GM18511 (cell line): ENCODE measurements at regions not wholly inside any gene's neighbourhood (a gene's known extent, or its start where the extent isn't known, plus 50 kb on each side); places are given as distances from the start of the nearest gene placed in this dataset.

Experiments used
- ATAC-seq: cut with Tn5 transposase; IDR thresholded peaks from one replicate; pipeline ENCODE4 v1.9.1; 2021; ENCODE audit warnings: mild to moderate bottlenecking, moderate library complexity; ENCODE audit not compliant: unreplicated experiment

DNA sequence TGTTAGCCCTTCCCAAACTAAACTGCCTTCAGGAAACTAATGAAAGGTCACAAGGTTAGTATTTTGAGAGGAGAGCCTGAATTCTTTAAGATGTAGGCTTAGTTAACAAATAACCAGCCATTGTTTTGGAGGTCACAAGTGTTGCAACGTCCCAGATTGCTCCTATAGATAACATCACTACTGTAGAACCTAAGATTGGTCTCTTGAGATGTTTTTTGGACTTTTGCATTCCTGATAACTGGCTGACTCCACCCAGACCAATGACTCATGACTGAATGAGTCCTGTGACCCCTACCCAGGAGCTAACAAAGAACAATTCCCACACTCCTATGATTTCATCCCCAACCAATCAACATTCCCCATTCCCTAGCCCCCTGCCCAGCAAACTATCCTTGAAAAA lies 178.8 kb downstream of the SCP2D1 start:
- ATAC-seq = no peak

DNA sequence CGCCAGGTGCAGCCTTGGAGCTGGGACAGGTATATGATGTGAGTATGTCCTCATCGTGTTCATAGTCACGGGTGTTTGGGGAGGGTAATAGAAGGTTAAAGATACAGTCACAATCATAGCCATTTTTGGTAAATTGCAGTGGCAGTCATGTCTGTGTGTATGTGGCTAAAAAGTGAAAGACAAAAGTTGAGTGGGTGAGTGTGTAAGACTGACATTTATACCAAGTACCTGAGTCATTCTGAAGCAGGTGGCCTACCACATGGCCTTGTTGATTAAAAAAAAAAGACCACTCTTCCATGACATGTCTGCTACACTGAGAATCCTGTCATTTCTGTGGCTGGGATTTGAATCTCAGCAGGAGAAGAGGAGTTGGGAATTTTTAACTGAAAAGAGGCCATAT lies 181.9 kb downstream of the SCP2D1 start:
- ATAC-seq = no peak

DNA sequence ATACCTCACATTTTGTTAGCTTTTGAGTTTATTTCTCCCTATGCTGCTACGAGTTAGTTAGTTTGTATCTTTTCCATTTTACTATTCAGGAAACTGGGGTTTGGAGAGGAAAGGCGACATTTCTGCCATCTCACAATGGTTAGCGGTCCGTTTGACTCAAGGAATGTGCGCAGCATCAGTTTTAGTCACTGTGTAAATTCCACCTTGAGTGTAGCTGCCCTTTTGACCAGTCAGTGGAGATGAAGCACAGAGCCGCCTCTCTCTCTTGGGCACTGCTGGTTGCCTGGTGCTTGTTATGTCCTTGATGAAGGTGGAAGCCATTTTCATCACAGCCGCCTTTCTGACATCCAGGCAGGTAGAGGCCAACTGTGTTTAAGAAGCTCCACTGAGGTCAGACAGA lies 185.5 kb downstream of the SCP2D1 start:
- ATAC-seq = no peak

DNA sequence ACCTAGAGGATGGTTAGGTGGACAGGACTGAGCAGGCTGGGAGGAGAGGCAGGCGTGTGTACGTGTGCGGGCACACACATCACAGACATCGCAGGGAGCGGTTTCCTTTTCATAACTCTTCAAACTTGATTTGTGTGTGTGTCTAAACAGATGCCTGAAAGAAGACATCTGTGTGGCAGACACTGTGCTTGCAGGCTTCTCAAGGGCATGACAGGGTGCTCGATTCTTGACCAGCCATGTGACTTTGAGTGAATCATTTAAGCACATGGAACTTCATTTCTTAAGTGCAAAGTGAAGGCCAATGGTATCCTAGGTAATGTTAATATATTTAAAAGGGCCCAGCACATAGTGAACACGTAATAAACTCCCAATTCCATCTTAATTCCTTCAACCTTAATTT lies 186.5 kb downstream of the SCP2D1 start:
- ATAC-seq = no peak

DNA sequence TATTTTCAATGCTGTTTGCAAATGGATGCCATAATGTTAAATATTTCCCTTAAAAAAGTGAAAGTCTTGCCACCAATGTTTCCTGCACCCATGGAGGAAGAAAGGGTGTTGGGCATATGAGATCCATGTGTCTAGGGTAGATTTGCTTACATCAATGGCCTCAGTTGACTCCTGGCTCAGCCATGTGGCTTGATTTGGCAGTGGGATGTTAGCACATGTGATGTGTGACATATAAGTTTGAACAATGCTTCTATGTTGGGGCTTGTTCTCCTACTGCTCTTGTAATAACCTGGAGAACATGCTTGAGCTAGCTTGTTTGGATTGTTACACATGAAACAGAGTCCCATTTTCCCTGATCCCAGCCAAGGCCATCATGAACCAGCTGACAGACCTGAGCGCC lies 187.6 kb downstream of the SCP2D1 start:
- ATAC-seq = no peak

DNA sequence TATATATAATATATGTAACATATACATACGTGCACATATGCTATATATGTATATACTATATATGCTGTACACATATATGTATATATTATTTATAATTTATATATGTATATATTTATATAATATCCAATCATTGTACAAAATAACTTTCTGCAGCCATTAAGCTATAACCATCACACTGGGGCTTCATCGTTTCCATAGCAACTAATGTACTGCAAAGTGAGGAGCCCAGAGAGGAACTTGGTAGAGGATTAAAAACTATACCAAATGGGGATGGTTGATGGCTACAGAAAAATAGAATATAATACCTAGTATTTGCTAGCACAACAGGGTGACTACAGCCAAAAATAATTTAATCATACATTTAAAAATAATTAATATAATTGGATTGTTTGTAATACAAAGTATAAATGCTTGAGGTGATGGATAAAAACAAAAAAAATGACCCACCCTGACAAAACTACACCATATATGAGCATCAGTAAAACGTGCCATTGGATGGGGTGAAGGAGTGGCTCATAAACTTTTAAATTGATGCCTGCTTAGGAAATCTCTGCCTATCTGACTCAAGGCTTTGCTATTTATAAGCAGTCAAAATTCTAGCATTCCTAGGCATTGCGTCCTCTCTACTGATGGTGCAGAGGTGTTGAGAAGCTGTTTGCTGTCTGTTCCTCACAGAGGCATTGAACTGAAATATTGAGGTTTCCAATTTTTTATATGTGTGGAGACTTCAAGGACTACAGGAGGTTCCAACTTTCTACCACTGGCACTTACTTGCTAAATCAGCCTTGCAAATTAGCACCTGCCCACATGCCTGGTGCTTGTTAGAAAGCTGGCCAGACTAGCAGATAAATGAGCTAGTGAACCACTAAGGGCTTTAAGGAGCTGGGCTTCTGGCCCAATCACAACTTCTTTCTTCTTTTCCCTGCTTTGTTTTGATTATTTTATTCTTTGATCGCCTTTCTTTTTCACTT lies 190.1 kb downstream of the SCP2D1 start:
- ATAC-seq = no peak

DNA sequence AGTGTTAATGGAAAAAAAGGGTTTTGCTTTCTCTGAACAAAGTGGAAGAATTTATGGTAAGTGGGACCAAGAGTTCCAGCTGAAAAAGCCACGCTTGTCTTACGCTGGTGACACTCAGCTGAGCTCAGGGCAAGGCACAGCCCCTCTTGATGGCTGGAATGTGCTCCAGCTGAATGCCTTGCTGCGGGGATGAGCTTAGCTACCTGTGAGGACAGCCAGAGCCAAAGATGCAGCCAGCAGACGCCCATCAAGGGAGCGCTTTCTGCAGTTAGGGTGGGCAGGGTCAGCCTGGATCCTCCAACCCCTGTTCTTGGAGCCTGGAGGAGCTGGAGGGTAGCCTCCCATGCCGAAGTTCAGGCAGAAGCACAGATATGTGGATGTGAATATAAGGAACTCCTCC lies 191.4 kb downstream of the SCP2D1 start:
- no peak for ATAC-seq

DNA sequence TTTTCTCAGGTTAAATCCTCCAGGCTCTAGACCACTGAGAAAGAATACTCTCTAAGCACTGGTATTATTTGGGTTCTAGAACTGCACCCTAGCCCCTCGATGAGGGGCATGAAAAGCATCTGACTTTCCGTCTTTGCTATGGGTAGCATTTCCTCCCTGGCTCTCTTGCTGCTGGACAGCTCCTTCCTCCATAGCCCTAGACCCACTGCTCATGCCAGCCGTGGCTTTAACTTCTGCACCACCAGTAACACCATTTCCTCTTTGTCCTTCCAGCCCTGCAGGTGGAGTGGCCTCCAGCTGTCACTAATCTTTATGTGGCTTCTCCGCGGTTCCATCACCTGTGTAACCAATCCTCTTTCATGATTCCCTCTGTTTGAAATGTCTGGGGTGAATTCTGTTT lies 194.9 kb downstream of the SCP2D1 start:
- no peak for ATAC-seq

DNA sequence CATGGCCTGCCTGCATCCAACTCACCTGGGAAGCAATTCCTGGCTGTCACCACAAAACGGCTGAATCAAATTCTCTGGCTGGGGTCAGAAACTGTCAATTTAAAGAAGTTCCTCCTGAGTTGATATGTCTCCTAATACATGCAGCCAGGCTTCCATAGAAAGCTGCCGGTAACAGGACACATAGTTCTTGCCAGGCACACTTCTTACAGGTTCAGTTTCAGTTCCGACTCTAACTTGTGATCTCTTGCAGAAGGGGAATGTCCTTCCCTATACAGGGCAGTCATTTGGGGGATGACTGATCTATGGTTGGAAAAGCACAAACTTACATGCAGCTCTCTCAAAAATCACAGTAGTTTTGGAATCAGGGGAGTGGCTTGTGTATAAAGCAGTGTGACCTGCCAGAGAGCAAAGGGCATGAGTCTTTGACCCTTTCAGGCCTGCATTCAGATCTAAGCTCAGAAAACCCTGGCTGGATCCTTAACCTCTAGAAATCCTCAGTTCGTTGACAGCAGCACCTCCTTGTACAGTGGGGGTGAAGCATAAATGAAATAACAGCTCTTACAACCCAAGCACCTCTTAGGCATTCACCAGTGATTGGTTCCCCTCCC lies 195.6 kb downstream of the SCP2D1 start:
- ATAC-seq = no peak

DNA sequence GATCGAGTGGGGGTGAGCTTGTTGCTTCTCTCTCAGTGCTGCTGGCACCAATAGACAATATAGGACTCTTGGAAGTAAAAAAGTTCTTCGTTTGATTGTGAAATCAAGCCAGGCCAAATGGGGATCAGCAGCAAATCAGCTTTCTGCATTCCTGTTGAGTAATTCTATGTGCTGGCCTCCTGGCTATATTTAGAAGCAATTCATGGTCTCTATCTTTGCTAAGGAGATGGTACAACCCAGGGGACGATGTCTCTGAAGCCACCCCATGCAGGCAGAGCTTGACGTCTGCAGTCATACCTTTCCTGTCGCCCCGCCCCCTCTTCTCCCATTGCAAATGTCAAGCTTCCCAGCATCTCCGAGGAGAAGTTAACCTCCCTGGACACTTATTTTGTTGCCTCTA lies 199.1 kb downstream of the SCP2D1 start:
- no peak for ATAC-seq

DNA sequence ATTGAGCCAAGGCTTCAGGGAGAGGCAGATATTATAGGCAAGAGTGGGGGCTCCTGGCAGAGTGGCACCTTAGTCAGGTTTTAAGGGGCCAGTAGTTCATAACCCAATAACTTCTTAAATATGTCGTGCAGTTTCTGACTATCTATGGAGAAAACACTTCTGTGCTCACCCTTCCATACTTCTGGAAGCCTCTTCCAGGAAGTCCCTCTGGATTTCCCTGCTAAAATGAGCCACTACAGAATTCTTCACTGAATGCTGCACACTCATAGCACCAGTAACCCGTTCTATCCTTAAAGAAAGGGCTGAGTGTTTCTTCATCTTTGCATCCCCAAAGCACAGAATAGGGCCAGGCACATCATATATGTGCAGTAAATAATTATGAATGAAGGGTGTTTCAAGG lies 198.5 kb upstream of the SLC24A3 start:
- ATAC-seq = no peak

DNA sequence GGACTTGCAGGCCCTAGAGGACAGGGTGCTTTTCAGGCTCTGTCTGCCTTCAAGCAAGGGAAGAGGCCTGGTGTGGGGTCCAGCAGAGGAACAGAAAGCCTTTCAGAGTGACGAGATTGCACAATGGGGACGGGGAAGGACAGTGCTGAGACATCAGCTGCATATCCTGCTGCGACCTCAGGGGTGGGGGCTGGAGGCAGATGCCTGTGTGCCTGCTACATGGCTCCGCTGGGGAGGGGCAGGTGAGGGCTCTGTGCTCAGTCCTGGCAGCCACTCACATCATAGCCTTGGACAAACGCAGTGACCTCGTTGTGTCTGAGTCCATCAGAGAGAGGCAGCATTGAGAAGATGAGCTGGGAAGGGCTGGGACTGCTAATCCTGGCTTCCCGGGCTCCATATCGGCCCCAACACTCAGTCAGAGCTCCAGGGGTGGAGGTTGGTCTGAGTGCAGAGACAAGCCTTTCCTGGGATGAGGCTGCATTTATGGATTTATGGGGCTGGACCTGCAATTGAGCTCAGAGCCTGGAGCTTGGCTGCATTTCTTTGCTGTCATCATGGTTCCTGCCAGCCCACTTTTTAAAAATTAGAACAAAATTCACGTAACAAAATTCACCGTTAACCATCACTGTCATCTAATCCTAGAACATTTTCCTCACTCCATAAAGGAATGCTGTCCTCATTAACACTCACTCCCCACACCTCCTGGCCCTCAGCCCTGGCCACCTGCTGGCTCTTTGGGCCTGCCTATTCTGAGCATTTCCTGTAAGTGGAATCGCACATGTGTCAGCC lies 196.9 kb upstream of the SLC24A3 start:
- ATAC-seq = no peak

DNA sequence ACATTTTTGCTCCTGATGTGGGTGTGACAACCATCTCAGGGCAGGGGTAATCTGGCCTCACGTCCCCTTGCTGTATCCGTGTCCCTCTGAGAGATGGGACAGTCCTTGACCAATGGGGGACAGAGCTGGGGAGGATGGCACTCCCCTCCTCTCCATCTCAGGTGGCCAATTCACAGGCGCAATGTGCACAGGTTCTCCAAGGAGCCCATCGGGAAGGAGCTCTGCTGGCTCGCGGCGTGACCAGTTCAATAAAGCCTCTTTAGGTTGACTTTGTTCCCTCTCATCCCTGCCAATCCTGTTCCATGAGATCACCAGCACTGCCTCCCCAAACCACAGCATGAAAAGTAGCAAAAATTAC lies 196.3 kb upstream of the SLC24A3 start:
- no peak for ATAC-seq

DNA sequence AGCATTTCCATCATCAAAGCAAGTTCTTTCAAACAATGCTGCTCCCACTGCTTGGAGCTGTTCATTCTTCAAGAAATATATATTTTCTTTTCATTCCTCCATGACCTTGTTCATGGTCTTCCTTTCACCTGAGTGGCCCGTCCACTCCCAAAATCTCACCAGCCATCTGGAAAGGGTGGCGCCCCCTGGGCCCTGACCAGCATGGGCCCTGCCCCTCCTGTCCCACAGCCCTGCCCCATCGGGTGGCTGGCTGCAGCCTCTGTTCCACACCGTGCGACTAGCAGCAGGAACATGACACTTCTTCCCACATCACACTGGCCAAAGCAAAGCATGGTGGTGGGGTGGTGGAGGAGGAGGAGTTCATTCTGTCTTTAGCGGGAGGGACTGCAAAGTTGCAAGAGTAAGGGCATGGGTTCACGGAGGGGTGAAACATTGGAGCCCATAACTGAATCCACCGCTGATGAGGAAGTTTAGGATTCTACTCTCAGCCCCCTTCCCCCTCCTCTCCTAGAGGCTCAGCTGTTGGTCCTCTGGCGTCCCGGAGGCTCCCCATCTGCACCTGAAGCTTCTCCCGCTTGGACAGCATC lies 195.2 kb upstream of the SLC24A3 start:
- no peak for ATAC-seq

DNA sequence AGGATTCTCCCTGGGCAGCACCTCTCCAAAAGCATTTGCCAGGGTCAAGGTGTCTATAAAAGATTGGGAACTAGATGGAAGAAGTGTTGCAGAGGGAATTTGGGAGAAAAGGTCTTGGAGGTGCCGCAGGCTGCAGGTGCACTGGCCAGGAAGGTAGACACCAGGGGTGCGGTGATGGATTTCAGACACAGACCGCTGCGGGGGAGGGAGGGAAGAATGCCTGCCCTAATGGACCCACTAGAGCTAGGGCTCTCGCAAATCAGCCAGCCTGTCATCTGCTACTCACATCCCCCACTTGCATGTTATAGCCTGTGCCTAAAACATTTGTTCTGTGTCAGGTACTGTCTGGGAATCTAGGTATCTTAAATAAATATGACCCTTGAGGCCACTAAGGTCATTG lies 193.6 kb upstream of the SLC24A3 start:
- no peak for ATAC-seq

DNA sequence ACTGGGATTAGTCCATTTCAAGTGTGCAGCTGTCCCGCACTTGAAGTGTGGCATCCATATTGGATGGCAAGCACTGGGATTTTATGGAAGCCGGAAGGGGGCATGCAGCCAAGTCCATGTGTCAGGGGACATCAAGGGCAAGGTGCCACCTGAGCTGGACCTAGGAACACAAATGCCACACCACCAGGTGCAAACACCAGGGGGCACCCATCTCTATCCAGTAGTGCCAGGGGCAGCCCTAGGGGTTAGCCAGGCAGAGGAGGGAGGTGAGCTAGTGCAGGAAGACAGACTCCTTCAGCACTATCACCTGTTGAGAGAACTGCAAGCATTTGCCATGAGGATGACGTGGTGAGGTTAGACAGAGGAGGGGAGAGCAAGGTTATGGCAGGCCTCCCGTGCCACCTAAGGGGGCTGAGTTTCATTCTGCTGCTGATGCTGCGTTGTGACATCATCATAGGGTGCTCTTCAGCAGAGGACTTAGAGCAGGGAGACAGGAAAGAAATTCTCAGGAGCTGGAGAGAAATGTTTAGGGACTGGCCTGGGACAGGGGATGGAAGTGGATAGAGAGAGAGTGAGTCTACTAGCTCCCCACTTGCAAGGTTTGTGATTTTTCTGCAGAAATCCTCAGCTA lies 192.6 kb upstream of the SLC24A3 start:
- ATAC-seq = no peak

DNA sequence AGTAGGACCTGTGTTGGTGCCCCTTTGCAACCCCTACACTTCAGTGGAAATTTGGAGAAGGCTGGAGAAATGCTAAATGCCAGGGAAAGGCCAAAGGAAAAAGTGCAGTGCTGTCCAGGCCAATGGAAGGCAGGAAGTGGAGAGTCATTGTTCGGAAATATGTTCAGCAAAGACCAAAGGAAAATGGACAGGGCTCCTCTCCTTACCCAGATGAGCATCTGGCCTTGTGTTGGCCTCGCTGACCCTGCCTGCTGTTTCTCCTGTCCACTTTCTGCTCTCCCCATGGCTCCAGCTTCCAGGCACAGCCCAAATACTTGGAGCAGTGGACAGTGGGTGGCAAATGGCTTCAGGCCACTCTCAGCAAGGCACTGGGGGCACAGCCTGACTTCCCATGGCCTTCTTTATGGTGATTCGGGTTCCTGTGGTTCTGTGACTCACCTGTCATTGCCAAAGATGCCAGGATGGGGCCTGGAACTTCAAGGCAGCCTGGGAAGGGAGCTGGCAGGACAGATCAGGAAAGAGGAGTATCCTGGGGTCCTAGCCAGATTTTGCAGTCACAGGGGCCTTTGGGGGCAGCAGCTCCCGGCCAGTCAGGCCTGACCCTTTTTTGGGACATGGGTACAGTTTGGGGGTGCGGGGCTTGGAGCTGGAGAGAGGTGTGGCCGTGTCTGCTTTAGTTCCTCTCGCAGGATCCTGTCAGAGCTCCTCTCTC lies 190.9 kb upstream of the SLC24A3 start:
- ATAC-seq = no peak

DNA sequence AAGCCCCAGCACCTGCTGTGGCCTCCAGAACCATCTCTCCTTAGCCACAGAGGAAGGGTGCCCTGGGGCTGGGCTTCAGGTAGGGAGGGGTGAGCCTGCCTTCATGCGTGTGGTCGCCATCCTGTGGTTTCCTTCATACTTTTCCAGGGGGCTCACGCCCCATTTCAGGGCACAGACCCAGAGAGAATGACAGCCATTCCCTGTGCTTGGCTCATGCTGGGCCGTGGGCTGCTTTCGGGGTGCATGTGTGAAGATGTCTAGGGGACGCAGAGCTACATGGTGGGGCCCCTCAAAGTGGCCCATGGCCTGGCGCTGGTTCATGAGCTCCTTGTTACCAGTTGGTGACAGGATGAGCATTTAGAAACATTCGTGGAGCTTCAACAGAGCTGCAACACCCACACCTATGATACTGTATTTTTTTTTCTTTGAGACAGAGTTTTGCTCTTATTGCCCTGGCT lies 190.3 kb upstream of the SLC24A3 start:
- no peak for ATAC-seq

DNA sequence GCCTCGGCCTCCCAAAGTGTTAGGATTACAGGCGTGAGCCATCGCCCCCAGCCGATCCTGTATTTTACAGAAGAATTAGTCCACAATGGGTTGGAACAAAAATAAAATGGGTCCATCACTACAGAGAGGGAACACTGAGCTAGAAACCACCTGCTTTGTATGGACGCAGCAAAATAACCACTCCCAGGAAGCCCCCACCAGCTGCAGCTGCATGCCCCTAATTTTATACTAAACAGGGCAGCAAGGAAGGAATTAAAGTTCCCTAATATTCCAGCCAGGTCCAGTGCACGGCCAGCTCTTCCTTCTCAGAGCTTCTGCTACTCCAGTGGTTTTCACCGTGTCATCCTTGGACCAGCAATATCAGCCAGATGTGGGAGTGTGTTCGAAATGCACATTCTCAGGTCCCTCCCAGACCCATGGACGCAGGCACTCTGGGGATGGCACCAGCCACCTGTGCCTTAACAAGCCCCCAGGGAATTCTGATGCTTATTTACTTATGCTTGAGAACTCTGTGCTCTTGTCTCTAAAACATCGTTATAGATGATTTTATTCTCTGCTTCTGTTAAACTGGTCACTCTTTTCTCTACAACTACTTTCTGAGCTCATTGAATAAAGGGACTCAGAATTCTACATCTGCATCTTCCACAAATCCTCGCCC lies 189.5 kb upstream of the SLC24A3 start:
- ATAC-seq = no peak
